ENCODE measurements at regions not wholly inside any gene's neighbourhood (a gene's known extent, or its start where the extent isn't known, plus 50 kb on each side); places are given as distances from the start of the nearest gene placed in this dataset.

GRCh38 chr2:164145093-164145987 lies 409.5 kb upstream of the FIGN start:
- H3K4me3 ChIP-seq (ENCODE audit: low read depth, low read length), result no peak overlapping the region

DNA sequence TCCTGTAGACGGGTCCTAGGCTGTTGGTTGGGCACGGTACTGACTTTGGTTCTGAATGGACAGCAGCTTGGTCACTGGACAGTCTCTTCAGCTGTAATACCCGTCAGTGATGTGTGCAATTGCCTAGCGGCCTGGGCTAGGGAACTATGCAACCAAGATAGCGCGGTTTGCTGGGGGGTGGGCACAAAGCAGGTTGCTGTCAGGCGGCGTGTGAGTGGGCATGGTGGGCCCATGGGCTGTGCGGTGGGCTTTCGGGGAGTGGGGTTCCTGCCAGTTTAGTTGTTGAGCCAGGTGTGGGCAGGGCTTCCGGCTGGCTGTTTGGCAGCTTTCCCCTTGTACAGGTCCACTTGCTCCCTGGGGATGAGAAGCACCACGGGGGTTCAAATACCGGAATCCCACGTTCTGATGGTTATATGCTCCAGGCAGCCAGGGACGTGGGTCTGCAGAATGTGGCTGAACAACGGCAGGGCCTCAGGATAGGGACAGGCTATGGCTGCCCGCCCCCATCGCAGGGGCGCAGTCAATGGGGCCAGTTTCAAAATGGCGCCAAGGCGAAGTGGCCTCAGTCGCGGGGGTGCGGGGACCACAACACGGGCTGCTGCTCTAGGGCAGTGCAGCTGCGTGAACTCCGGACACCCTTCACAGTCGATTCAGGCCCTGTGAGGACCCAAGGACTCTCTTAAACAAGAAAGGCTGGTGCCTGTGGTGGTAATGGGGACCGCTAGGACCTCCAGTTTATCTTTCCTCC lies 407.5 kb upstream of the FIGN start:
- TF ChIP-seq, protein P1, sequence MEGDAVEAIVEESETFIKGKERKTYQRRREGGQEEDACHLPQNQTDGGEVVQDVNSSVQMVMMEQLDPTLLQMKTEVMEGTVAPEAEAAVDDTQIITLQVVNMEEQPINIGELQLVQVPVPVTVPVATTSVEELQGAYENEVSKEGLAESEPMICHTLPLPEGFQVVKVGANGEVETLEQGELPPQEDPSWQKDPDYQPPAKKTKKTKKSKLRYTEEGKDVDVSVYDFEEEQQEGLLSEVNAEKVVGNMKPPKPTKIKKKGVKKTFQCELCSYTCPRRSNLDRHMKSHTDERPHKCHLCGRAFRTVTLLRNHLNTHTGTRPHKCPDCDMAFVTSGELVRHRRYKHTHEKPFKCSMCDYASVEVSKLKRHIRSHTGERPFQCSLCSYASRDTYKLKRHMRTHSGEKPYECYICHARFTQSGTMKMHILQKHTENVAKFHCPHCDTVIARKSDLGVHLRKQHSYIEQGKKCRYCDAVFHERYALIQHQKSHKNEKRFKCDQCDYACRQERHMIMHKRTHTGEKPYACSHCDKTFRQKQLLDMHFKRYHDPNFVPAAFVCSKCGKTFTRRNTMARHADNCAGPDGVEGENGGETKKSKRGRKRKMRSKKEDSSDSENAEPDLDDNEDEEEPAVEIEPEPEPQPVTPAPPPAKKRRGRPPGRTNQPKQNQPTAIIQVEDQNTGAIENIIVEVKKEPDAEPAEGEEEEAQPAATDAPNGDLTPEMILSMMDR (IDR thresholded peaks at IDR 0.05; ENCODE audit: control insufficient read depth, extremely low read depth, insufficient read depth), result no peak
- DNase-seq (ENCODE audit: low read depth), result no peak

More at GRCh38 chr2:164145093-164145987, 409.5 kb upstream of the FIGN start:
- TF ChIP-seq, protein P1 (IDR thresholded peaks at IDR 0.05; ENCODE audit: control insufficient read depth, extremely low read depth, insufficient read depth), result no peak
- no peak for DNase-seq (ENCODE audit: low read depth)

GRCh38 chr2:164142755-164143154 lies 406.9 kb upstream of the FIGN start:
- H3K4me3 ChIP-seq (ENCODE audit: low read depth, low read length), result no peak overlapping the region
- no peak for DNase-seq (ENCODE audit: low read depth)
- TF ChIP-seq, protein P1 (IDR thresholded peaks at IDR 0.05; ENCODE audit: control insufficient read depth, extremely low read depth, insufficient read depth), result no peak

More for the DNA sequence above, 407.5 kb upstream of the FIGN start:
- H3K4me3 ChIP-seq (ENCODE audit: low read depth, low read length), result no peak overlapping the region

GRCh38 chr2:164141271-164141670 lies 405.5 kb upstream of the FIGN start:
- TF ChIP-seq, protein P1 (IDR thresholded peaks at IDR 0.05; ENCODE audit: control insufficient read depth, extremely low read depth, insufficient read depth), result no peak
- no peak overlapping the region for H3K4me3 ChIP-seq (ENCODE audit: low read depth, low read length)
- DNase-seq (ENCODE audit: low read depth), result no peak

DNA sequence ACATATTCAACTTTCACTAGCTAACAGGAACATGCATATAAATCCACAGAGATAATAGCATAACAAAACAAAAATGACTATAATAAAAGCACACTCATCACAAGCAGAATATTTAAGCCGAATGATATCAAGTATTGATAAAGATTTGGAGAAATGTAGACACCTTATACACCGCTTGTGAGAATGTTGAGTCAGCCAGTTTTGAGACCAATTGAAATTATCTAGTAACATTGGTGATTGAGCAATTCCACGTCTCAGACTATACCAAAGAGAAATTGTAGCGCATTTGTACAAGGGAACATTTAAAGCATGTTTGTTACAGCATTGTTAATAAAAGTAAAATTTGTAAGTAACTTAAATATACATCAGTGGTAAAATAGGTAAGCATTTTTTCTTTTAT lies 402.9 kb upstream of the FIGN start:
- no peak overlapping the region for H3K4me3 ChIP-seq (ENCODE audit: low read depth, low read length)
- DNase-seq (ENCODE audit: low read depth), result no peak
- TF ChIP-seq, protein P1 (IDR thresholded peaks at IDR 0.05; ENCODE audit: control insufficient read depth, extremely low read depth, insufficient read depth), result no peak

GRCh38 chr2:164134336-164134735 lies 398.5 kb upstream of the FIGN start:
- no peak overlapping the region for H3K4me3 ChIP-seq (ENCODE audit: low read depth, low read length)
- TF ChIP-seq, protein P1 (IDR thresholded peaks at IDR 0.05; ENCODE audit: control insufficient read depth, extremely low read depth, insufficient read depth), result no peak
- DNase-seq (ENCODE audit: low read depth), result no peak
